ENCODE measurements at regions not wholly inside any gene's neighbourhood (a gene's known extent, or its start where the extent isn't known, plus 50 kb on each side); places are given as distances from the start of the nearest gene placed in this dataset.

DNA sequence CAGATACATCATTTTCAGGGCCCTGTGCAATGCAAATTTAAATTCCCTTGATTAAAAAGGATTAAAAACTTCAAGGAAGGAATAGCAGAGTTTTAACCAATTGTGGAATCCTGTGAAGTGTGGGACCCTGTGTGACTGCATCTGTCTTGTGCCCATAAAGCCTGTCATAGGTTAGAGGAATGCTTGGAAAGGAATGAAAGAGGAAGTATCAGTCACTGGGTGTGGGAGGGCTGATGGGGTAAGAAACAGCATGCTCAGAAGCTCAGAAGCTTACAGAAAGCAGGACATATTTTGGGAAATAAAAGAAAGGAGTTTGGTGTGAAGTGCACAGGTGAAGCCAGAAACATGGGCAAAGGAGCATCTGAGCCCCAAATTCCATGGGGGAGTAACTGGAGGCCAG lies 150.8 kb upstream of the ETV3 start:
- TF ChIP-seq, protein P1, sequence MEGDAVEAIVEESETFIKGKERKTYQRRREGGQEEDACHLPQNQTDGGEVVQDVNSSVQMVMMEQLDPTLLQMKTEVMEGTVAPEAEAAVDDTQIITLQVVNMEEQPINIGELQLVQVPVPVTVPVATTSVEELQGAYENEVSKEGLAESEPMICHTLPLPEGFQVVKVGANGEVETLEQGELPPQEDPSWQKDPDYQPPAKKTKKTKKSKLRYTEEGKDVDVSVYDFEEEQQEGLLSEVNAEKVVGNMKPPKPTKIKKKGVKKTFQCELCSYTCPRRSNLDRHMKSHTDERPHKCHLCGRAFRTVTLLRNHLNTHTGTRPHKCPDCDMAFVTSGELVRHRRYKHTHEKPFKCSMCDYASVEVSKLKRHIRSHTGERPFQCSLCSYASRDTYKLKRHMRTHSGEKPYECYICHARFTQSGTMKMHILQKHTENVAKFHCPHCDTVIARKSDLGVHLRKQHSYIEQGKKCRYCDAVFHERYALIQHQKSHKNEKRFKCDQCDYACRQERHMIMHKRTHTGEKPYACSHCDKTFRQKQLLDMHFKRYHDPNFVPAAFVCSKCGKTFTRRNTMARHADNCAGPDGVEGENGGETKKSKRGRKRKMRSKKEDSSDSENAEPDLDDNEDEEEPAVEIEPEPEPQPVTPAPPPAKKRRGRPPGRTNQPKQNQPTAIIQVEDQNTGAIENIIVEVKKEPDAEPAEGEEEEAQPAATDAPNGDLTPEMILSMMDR (IDR thresholded peaks at IDR 0.05; ENCODE audit: low read depth, low read length, poor library complexity, severe bottlenecking) = no peak
- TF ChIP-seq EZH2phosphoT487 (IDR thresholded peaks at IDR 0.05; ENCODE audit: borderline replicate concordance, low read length) = no peak
